ENCODE measurements at regions not wholly inside any gene's neighbourhood (a gene's known extent, or its start where the extent isn't known, plus 50 kb on each side); places are given as distances from the start of the nearest gene placed in this dataset.

- no peak overlapping the region for H3K27ac ChIP-seq (ENCODE audit: low read depth in 2 of 2, low read length in 1 of 2)
- CTCF ChIA-PET: no interaction called here
These were observed 319.8 kb upstream of the SPAG17 start for GRCh38 chr1:118504867-118505266.

More at GRCh38 chr1:118504867-118505266, 319.8 kb upstream of the SPAG17 start:
- Histone ChIP-seq H3K4me3 (ENCODE audit: low read depth in 2 of 2, low read length in 1 of 2) (no peak overlapping the region), H3K4me2 (no peak overlapping the region), H4K20me1 (ENCODE audit: insufficient read depth) (no peaks in the 10 kb centered on the region), H3F3A (replicated peaks; ENCODE audit: insufficient read depth) (no peaks in the 10 kb centered on the region), H3K79me2 (ENCODE audit: insufficient read depth) (no peaks in the 10 kb centered on the region), H3K4me1 (ENCODE audit: control insufficient read depth in 1 of 2, insufficient read depth in 2 of 2, low read depth in 1 of 2, low read length in 1 of 2) (no peaks in the 10 kb centered on the region), H2AFZ (ENCODE audit: low read depth) (no peak overlapping the region), H3K9ac (no peak overlapping the region), H3K27me3 (ENCODE audit: insufficient read depth) (no peaks in the 10 kb centered on the region), H3K36me3 (replicated peaks in 1 of 2; ENCODE audit: control insufficient read depth in 1 of 2, insufficient read depth in 2 of 2, low read length in 1 of 2) (no peaks in the 10 kb centered on the region), H3K9me3 (no peaks in the 10 kb centered on the region), H3K9me2 (no peaks in the 10 kb centered on the region)
- no peak for TF ChIP-seq FOXJ3 (CRISPR knock-in tag; IDR thresholded peaks at IDR 0.05)
- TF ChIP-seq ELF1 (IDR thresholded peaks at IDR 0.05): no peak
- no peak for TF ChIP-seq FOSL2 (IDR thresholded peaks at IDR 0.05; ENCODE audit: borderline replicate concordance, low read depth)
- no peak for TF ChIP-seq JUND (IDR thresholded peaks at IDR 0.05)
- TF ChIP-seq TEAD4 (IDR thresholded peaks at IDR 0.05; ENCODE audit: borderline replicate concordance, insufficient read depth): no peak
- no peak for TF ChIP-seq SIN3A (IDR thresholded peaks at IDR 0.05; ENCODE audit: borderline replicate concordance, low read depth, low read length)
- TF ChIP-seq MAX (IDR thresholded peaks at IDR 0.05; ENCODE audit: low read depth): no peak
- no peak for TF ChIP-seq RCOR1 (IDR thresholded peaks at IDR 0.05; ENCODE audit: low read length)
- no peak for TF ChIP-seq RFX5 (IDR thresholded peaks at IDR 0.05; ENCODE audit: low read length)
- TF ChIP-seq USF2 (IDR thresholded peaks at IDR 0.05; ENCODE audit: borderline replicate concordance, low read depth, low read length): no peak
- no peak for TF ChIP-seq MEF2A (IDR thresholded peaks at IDR 0.05; ENCODE audit: borderline replicate concordance, low read depth)
- no peak for TF ChIP-seq NRF1 (IDR thresholded peaks at IDR 0.05; ENCODE audit: low read depth, low read length)
- no peak for TF ChIP-seq SMC3 (IDR thresholded peaks at IDR 0.05; ENCODE audit: low read depth, low read length)
- TF ChIP-seq REST (IDR thresholded peaks at IDR 0.05; ENCODE audit: low read depth, low read length): no peak
- TF ChIP-seq RXRA (IDR thresholded peaks at IDR 0.05; ENCODE audit: borderline replicate concordance, low read depth): no peak
- no peak for TF ChIP-seq IRF3 (IDR thresholded peaks at IDR 0.05; ENCODE audit: low read depth, low read length)
- TF ChIP-seq POLR2AphosphoS5 (IDR thresholded peaks at IDR 0.05; ENCODE audit: low read depth, low read length): no peak
- no peak for TF ChIP-seq TCF12 (IDR thresholded peaks at IDR 0.05)
- TF ChIP-seq EP300 (IDR thresholded peaks at IDR 0.05; ENCODE audit: borderline replicate concordance in 1 of 2, low read depth in 1 of 2, low read length in 1 of 2): no peak
- no peak for TF ChIP-seq ZBTB33 (IDR thresholded peaks at IDR 0.05; ENCODE audit: borderline replicate concordance, low read depth)
- no peak for DNase-seq
- POLR2A ChIA-PET: no interaction called here
- 4% methylated on average over 4 of the region's 4 CpGs for whole genome bisulfite sequencing (ENCODE audit: low lambda C conversion rate)

All from SK-N-SH (cell line).